ENCODE measurements at regions not wholly inside any gene's neighbourhood (a gene's known extent, or its start where the extent isn't known, plus 50 kb on each side); places are given as distances from the start of the nearest gene placed in this dataset.
A peak's percentile ranks its signal among the peaks of the same experiment; 100 is the strongest.

GRCh38 chr3:78414261-78414660 lies 1353.5 kb downstream of the ROBO1 start:
- TF ChIP-seq, protein P1, sequence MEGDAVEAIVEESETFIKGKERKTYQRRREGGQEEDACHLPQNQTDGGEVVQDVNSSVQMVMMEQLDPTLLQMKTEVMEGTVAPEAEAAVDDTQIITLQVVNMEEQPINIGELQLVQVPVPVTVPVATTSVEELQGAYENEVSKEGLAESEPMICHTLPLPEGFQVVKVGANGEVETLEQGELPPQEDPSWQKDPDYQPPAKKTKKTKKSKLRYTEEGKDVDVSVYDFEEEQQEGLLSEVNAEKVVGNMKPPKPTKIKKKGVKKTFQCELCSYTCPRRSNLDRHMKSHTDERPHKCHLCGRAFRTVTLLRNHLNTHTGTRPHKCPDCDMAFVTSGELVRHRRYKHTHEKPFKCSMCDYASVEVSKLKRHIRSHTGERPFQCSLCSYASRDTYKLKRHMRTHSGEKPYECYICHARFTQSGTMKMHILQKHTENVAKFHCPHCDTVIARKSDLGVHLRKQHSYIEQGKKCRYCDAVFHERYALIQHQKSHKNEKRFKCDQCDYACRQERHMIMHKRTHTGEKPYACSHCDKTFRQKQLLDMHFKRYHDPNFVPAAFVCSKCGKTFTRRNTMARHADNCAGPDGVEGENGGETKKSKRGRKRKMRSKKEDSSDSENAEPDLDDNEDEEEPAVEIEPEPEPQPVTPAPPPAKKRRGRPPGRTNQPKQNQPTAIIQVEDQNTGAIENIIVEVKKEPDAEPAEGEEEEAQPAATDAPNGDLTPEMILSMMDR (IDR thresholded peaks at IDR 0.05; ENCODE audit: insufficient read depth, low read depth, low read length): no peak
- no peak overlapping the region for H3K4me3 ChIP-seq (ENCODE audit: low read depth, low read length)
- no peak for DNase-seq (ENCODE audit: low read depth)

- no peak for DNase-seq (ENCODE audit: low read depth)
- TF ChIP-seq, protein P1 (IDR thresholded peaks at IDR 0.05; ENCODE audit: insufficient read depth, low read depth, low read length): no peak
- H3K4me3 ChIP-seq (ENCODE audit: low read depth, low read length): no peak overlapping the region
These were observed 1347.2 kb downstream of the ROBO1 start for GRCh38 chr3:78420611-78421010.

DNA sequence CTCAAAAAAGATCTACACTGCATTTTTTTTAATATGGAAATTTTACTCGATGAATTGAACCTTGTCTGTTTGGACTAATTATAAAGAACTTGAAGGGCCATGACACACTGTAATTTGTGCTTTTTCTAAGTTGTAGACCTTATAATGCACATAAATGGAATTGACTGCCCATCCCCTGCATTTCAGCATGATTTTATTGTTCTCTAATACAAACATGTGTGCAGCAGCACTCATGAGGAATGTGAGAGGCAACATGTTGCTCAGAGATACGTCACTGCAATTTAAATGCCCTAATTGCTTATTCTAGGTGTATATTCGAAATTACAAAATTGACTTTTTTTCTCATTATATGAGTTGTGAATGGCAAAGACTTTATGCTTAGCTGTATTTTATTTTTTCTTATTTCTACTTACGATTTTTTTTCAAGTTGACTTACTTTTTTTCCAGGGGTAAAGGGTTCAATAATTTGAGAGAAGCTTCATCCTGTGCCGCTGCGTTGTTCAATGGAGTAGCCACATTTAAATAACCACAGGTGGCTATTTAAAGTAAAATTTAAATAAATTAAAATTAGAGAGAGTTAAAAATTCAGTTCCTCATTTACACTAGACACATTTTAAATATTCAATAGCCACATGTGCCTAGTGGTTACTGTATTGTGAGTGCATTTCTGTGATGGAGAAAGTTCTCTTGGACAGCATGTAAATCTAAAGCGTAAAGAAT lies 1346.4 kb downstream of the ROBO1 start:
- TF ChIP-seq, protein P1 (IDR thresholded peaks at IDR 0.05; ENCODE audit: insufficient read depth, low read depth, low read length): no peak
- no peak for DNase-seq (ENCODE audit: low read depth)

DNA sequence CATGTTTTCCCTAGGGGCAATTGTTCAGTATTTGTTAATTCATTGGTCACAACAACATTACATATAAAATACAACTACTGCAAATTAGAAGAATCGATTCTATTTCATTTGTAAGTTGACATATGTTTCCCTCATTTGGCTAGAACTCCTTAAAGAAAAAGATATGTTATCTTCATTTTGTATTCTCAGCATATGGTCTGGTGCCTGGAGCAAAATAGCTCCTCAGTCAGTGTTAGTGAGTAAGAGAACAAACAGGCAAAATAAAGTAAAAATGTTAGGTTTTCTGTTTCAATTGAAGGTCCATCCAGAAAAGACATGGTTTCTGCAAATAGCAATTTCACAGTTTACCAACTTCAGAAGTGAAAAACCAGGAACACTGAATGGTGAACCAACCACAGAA lies 1343.1 kb downstream of the ROBO1 start:
- TF ChIP-seq, protein P1 (IDR thresholded peaks at IDR 0.05; ENCODE audit: insufficient read depth, low read depth, low read length): no peak
- peak; percentile 7 for DNase-seq (ENCODE audit: low read depth)
- H3K4me3 ChIP-seq (ENCODE audit: low read depth, low read length): no peak overlapping the region

More for the DNA sequence above, 1346.4 kb downstream of the ROBO1 start:
- H3K4me3 ChIP-seq (ENCODE audit: low read depth, low read length): no peak overlapping the region

- no peak for DNase-seq (ENCODE audit: low read depth)
- TF ChIP-seq, protein P1 (IDR thresholded peaks at IDR 0.05; ENCODE audit: insufficient read depth, low read depth, low read length): no peak
- no peak overlapping the region for H3K4me3 ChIP-seq (ENCODE audit: low read depth, low read length)
These were observed 1341.3 kb downstream of the ROBO1 start for GRCh38 chr3:78426454-78426853.

GRCh38 chr3:78427303-78427702 lies 1340.5 kb downstream of the ROBO1 start:
- TF ChIP-seq, protein P1 (IDR thresholded peaks at IDR 0.05; ENCODE audit: insufficient read depth, low read depth, low read length): no peak
- DNase-seq (ENCODE audit: low read depth): peak; percentile 55
- no peak overlapping the region for H3K4me3 ChIP-seq (ENCODE audit: low read depth, low read length)

DNA sequence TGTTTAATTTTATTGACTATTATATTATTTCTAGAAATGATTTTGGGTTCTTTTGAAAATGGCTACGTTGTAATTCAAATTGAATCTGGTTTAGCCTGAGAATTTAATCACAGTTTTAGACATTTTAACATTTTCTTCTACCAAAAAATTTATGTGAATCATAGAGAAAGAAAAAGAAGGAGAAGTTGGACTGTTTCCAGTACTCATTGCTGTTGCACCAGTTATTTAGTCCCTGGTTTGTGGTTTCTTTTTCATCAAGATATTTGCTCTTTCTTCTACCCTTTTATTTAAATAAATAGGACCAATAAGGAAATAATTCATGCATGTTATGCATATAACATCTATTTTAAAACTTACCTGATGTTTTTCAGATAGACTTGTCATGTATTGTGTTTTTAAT lies 1337.1 kb downstream of the ROBO1 start:
- H3K4me3 ChIP-seq (ENCODE audit: low read depth, low read length): no peak overlapping the region
- no peak for DNase-seq (ENCODE audit: low read depth)
- TF ChIP-seq, protein P1 (IDR thresholded peaks at IDR 0.05; ENCODE audit: insufficient read depth, low read depth, low read length): no peak
